Bone marrow (tissue), 2 donors: ENCODE measurements at regions not wholly inside any gene's neighbourhood (a gene's known extent, or its start where the extent isn't known, plus 50 kb on each side); places are given as distances from the start of the nearest gene placed in this dataset.

Experiments used
- DNase-seq, 2 donors: peaks; one replicate each; lab custom pipeline; 2025; lab: John Stamatoyannopoulos, UW

DNA sequence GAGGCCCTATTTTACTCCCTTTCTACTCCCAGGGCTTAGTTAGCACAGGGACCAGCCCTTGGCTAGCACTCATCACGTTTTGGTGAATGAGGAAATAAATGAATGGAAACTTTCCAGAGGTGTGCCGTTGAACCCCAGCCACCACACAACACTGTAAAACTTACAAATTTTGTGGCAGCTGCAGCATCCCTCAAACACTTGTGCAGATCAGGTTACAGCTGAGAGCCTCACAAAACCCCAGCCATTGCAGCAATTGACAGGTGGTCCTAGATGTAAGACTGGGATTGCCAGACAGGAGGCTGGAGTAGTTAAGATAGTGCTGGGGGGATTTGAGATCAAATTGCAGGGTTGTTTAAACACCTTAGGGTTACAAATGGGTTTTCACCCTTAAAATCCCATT is 482.2 kb upstream of the KIF2A start:
- DNase-seq: no peak

DNA sequence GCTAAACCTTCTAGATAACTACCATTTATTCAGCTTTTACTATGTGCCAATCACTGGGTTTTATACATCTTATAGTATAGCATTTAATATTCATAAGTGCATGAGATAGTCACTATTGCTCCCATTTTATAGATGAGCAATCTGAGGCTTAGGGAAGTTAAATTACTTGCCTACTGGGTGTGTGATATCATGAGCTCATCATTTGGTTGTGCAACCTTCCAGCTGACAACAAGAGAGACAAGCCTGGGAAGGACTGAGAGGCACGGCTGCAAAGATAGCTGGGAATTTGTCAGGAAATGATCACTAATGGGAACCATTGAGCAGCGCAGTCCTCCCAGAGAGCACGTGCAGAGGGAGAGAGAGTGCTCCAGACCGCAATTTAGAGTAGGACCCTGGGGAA is 481.6 kb upstream of the KIF2A start:
- DNase-seq: no peak

DNA sequence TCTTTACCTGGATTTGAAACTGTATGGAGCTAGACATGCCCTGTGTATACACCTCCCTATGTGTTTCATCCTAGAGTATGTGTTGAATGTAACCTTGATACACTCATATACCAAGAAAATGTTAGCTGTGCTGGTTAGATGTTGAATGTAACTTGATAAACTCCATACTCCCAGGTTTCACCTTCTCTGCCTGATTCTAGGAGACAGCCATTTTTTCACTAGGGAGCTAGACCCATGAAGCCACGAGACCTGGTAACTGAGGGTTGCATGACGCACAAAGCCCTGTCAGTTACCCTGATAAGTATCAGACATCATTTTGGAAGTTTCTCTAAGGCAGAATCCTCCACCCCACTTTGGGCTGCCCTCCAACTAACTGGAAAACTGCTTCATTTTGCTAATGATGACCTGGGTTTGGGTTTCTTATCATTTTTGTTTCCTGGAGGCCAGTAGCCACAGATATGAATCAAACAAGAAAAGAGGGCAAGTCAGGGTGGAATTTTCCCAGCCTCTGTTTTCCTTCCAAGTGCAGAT is 478.5 kb upstream of the KIF2A start:
- DNase-seq: no peak

DNA sequence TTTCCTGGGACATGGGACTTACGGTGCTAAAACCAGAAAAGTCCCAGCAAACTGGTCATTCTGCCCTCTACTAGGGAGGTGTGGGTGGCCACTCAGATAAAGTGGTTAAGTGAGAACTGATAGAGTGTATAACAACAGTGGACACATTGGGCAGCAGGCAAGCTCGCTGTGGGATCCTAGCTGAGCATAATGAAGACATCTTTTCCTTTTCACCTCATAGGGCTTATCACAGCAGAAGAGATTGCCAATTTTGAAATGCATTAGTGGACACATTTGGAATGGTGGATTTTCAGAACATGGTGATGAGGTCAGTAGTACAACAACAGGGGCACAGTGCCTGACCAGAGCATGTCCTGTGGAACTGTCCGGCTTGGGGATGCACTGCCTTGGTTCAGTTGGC is 477.1 kb upstream of the KIF2A start:
- no peak for DNase-seq

DNA sequence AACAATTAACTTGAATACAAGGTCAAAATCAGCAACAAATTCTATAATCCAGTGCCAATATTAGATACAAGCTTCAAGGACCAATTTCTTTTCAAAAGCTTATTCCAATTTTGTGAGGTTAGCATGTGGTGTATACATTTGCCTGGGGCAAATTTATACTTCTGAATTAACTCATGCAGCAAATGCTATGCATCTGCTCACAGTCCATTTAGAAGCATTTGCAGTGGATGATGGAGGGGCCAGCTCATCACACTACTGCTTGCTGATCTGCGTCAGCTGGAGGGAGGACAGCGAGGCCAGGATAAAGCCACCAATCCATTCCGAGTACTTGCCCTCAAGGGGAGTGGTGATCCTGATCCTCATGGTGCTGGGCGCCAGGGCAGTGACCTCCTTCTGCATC is 474.3 kb upstream of the KIF2A start:
- no peak for DNase-seq

- DNase-seq: no peak
Observed at GRCh38 chr5:61837788-61838187, 468.2 kb upstream of the KIF2A start.

DNA sequence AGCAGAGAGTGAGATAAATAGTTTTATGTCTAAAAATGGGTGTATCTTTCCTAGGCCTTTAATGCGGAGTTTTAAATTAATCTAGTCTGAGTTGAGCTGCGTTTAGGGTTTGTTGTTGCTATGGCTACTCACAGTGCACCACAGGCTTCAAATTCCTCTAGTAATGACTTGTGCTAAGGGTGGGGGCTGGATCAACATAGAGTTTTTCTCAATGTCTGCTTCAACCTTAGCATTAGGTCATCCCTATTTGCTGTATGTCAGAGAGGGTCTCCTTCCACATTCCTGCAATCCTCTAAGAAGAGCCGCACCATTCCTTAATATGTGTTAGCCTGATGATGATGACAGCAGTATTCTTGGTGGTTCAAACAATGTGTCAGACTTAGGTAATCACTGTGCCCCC is 465.6 kb upstream of the KIF2A start:
- no peak for DNase-seq

GRCh38 chr5:61842840-61843239 is 463.2 kb upstream of the KIF2A start:
- DNase-seq: no peak

GRCh38 chr5:61850696-61851095 is 455.3 kb upstream of the KIF2A start:
- DNase-seq: no peak

DNA sequence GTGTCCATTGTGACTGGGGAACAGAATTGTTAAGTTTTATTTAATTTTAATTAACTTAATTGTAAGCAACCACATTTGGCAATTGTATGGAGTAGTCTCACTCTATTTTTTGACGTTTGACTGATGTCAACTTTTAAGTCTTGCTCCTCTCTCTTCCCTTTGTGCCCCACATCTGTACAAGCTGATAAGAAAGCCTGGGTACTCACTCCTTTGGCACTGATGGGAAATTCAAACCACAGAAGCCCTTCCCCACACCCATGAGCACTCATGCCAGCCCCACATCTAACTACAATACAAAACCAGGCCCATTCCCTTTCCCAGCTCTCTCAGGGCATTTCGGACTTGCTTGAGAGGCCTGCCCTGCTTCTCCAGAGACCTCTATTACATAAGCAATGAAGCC is 451.5 kb upstream of the KIF2A start:
- no peak for DNase-seq

GRCh38 chr5:61860978-61861377 is 445.0 kb upstream of the KIF2A start:
- no peak for DNase-seq

DNA sequence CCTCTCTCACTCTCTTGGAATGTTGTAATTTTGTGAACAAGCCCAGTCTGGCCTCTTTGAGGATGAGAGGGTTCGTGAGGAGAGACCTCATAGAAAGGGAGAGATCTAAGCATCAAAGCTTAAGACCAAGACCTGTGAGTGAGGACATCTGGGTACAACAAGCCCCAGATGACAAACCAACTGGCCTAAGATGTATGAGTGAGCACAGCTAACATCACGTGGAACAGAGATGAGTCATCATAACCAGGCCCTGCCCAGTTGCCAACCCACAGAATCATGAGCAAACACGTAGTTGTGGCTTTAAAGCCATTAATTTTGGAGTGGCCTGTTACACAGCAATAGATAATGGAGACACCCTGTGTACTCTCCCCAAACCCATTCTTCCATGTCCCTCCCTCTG is 439.1 kb upstream of the KIF2A start:
- no peak for DNase-seq

DNA sequence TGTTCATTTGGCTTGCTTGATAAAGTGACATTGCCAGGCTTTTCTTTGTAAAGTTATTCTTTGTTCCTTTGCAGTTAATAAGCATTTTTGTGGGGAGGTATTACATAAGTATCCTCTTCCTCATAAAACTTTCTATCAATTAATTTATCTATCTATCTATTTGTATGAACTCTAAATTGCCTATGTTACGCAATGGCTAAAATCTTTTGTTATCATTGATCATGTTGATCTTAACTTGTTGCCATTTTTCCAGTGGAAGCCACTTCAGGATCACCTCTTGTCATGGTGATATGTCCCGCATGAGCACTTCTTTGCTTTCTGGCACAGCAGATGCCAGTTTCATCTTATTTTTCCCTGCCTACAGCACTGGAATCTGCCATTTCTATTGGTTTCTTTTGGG is 436.7 kb upstream of the KIF2A start:
- DNase-seq: no peak

DNA sequence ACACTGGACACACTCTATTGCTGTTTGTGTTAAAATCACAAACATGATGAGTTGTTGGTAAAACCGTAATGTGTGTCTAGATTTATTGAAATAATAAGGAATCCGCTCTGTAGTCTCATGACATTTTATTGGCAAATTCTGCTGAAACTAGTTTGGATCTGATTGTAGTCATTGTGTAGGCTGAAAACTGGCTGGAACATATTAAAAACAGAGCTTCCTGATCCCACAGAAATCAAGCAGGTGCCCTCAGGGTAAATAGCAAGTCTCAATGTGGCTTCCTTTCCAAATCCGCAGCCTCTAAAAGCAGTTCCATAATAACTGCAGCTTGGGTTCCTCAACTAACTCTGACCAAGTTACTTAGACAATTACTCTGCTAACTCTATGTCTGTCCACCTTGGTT is 427.5 kb upstream of the KIF2A start:
- DNase-seq: no peak

GRCh38 chr5:61881821-61882487 is 424.1 kb upstream of the KIF2A start:
- no peak for DNase-seq

DNA sequence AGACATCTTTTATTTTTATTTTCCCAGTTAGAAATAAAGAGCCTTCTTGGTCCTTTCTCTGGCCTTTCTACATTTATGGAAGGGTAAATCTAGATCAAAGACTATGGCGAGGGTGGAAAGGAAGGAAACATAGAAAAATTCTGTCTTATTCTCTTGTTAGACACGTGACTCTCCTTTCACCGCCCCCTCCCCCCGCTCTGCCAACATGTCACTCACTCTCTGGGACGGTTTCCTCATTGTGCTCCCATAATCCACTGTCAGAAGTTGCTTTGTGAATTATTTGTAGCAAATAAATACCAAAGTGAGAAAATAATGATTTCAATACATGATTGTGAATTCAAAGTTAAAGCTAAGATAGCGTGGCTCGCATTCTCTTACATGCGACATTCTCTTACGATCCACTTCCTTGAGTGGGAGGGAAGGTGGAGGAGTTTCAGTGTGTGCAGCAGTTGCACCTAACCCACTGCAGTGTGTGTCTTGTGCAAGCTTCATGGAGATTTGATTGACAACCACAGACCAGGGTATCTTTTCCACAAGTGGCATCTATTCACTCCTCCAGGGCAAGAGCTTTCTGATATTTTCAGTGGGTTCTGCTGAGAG is 423.0 kb upstream of the KIF2A start:
- DNase-seq: no peak

DNA sequence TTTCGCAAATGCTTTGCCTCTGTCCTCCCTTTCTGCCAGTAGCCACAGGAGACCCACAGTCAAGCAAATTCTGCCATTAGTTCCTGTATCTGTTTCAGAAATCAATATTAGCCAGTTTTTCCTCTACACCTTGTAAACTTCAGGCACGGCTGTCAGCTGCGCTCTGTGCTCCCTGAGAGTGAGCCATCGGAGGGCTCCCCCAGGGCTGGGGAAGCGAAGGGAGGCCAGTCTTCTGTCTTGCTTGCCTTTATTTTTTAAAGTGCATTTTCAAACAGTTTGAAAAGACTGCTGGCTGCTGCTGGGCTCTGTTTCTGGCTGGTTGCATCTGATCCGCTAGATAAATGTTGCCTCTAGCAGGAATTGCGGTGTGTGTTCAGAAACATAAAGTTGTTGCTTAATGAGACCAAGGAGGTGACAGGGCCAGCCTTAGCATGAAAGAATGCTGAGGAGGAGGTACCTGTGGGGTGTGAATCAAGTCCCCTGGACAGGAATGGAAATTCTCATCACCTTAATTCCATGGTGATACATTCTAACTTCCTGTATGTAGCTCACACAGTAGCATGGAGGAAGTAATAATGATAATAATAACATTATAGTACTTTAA is 421.7 kb upstream of the KIF2A start:
- DNase-seq: no peak

DNA sequence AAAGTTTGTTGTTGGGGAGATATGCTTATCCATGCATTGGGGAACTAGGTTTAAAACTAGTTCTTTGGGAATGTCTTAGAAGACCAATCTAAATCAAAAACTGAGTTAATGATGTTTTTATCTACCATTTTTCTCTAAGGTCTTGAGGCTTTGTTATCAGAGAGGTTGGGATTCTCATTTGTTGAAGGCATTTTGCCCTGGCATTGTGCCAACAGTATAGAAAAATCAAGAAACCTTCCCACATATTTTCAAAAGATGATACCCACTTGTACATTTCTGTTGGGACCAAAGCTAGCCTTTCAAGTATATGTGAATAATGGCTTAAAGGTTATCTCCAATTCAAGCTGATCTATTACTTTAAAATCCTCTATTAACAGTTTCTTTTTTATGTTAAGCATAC is 419.8 kb upstream of the KIF2A start:
- no peak for DNase-seq

DNA sequence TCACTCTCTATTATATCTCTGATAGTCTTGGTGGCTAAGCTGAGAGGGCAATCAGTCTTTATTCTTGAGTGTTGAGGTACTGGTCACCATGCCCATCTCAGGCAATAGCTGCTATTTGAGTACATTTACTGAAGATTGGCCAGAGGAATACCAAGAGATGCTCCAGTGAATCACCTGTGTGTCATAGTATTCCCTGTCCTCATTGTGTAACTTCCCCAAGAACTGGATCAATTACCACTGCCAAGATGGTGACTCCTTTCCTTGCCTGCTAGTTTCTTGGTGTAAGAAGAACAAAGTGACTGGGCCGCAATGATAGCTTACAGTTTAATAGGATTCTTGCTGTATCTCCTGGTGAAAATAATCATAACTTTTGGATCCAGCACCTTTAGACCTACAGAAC is 418.7 kb upstream of the KIF2A start:
- no peak for DNase-seq

DNA sequence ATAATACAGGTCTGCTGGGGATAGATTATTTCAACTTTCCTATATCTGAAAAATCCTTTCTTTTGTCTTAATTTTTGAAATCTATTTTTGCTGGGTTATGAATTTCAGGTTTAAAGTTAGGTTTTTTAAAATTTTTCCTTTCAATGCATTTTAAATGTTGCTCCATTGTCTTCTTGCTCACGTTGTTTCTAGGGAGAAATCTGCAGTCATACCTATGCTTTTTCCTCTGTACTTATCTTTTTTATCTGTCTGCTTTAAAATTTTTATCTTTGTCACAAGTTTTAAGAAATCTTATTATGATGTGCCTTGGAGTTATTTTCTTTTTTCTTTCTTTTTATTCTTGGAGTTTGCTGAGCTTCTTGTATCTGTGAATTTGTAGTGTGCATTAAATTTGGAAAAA is 412.0 kb upstream of the KIF2A start:
- DNase-seq: no peak

GRCh38 chr5:61896811-61897210 is 409.2 kb upstream of the KIF2A start:
- no peak for DNase-seq

DNA sequence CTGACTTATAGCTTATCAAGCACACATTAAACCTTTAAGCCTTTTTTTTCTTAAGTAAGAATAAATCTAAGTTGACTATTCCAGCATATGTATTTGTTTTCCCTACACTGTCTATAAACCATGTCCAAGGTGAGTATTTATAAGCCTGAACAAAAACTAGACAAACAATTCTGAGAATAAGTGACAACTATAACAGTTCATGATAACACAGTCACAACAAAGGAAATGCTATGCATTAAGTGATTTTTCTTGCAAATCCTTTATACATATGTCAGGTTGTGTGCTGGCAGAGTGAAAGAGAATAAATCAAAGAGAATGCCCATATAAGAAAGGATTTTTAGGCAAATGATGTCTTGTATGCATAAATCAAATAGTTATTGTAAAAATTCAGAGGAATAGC is 408.8 kb upstream of the KIF2A start:
- DNase-seq: no peak

- DNase-seq: no peak
Observed at GRCh38 chr5:61901997-61902396, 404.0 kb upstream of the KIF2A start.

- no peak for DNase-seq
Observed at GRCh38 chr5:61904730-61905129, 401.3 kb upstream of the KIF2A start.
